ENCODE measurements at regions not wholly inside any gene's neighbourhood (a gene's known extent, or its start where the extent isn't known, plus 50 kb on each side); places are given as distances from the start of the nearest gene placed in this dataset.

GRCh38 chr7:131952365-131952764 is 395.9 kb upstream of the PODXL start:
- Histone ChIP-seq H3K23ac (ENCODE audit: low read length) (no peak overlapping the region), H3K18ac (ENCODE audit: low read length) (no peak overlapping the region), H2AK5ac (ENCODE audit: low read length) (no peak overlapping the region), H3K9ac (ENCODE audit: low read length) (no peak overlapping the region), H3K4me1 (ENCODE audit: control insufficient read depth, low read depth, low read length) (no peaks in the 10 kb centered on the region), H4K5ac (ENCODE audit: low read length) (no peak overlapping the region), H3K4me3 (ENCODE audit: low read length) (no peak overlapping the region), H3K79me2 (ENCODE audit: control insufficient read depth, insufficient read depth, low read length) (no peaks in the 10 kb centered on the region), H3K79me1 (ENCODE audit: low read length) (no peaks in the 10 kb centered on the region), H2BK120ac (ENCODE audit: low read depth, low read length) (no peak overlapping the region), H3K4ac (ENCODE audit: low read depth, low read length) (no peak overlapping the region), H3K36me3 (ENCODE audit: control insufficient read depth, insufficient read depth, low read length) (no peaks in the 10 kb centered on the region), H3K56ac (ENCODE audit: low read length) (no peak overlapping the region), H3K27ac (ENCODE audit: low read depth, low read length) (no peak overlapping the region), H4K8ac (ENCODE audit: low read depth, low read length) (no peak overlapping the region), H2BK15ac (replicated peaks; ENCODE audit: low read depth) (no peak overlapping the region), H3K4me2 (ENCODE audit: low read length) (no peak overlapping the region), H3K27me3 (ENCODE audit: insufficient read depth, low read length, poor library complexity) (no peaks in the 10 kb centered on the region), H2BK5ac (ENCODE audit: low read length) (no peak overlapping the region)
- no peak for DNase-seq
- WGBS (ENCODE audit: extremely low coverage, insufficient coverage, low lambda C conversion rate) = no CpG with 5 or more reads among the region's 8 CpGs

- Histone ChIP-seq H2BK120ac (ENCODE audit: low read depth, low read length) (no peak overlapping the region), H4K5ac (ENCODE audit: low read length) (no peak overlapping the region), H3K4me3 (ENCODE audit: low read length) (no peak overlapping the region), H4K8ac (ENCODE audit: low read depth, low read length) (no peak overlapping the region), H2BK5ac (ENCODE audit: low read length) (no peak overlapping the region), H3K23ac (ENCODE audit: low read length) (no peak overlapping the region), H3K4me2 (ENCODE audit: low read length) (no peak overlapping the region), H3K18ac (ENCODE audit: low read length) (no peak overlapping the region), H3K27me3 (ENCODE audit: insufficient read depth, low read length, poor library complexity) (no peaks in the 10 kb centered on the region), H2BK15ac (replicated peaks; ENCODE audit: low read depth) (no peak overlapping the region), H3K36me3 (ENCODE audit: control insufficient read depth, insufficient read depth, low read length) (no peaks in the 10 kb centered on the region), H3K27ac (ENCODE audit: low read depth, low read length) (no peak overlapping the region), H3K4me1 (ENCODE audit: control insufficient read depth, low read depth, low read length) (no peaks in the 10 kb centered on the region), H3K56ac (ENCODE audit: low read length) (no peak overlapping the region), H3K4ac (ENCODE audit: low read depth, low read length) (no peak overlapping the region), H2AK5ac (ENCODE audit: low read length) (no peak overlapping the region), H3K79me1 (ENCODE audit: low read length) (no peaks in the 10 kb centered on the region), H3K9ac (ENCODE audit: low read length) (no peak overlapping the region), H3K79me2 (ENCODE audit: control insufficient read depth, insufficient read depth, low read length) (no peaks in the 10 kb centered on the region)
- WGBS (ENCODE audit: extremely low coverage, insufficient coverage, low lambda C conversion rate) = no CpG with 5 or more reads among the region's 1 CpG
- DNase-seq = no peak
Observed at GRCh38 chr7:131950758-131951157, 394.3 kb upstream of the PODXL start.

- H3K9ac ChIP-seq (ENCODE audit: low read length) = no peak overlapping the region
- H2BK15ac ChIP-seq (replicated peaks; ENCODE audit: low read depth) = no peak overlapping the region
- no peak overlapping the region for H4K5ac ChIP-seq (ENCODE audit: low read length)
- no peaks in the 10 kb centered on the region for H3K36me3 ChIP-seq (ENCODE audit: control insufficient read depth, insufficient read depth, low read length)
- H3K27me3 ChIP-seq (ENCODE audit: insufficient read depth, low read length, poor library complexity) = no peaks in the 10 kb centered on the region
- no peak overlapping the region for H3K4me2 ChIP-seq (ENCODE audit: low read length)
- no peak overlapping the region for H2BK5ac ChIP-seq (ENCODE audit: low read length)
- no CpG with 5 or more reads among the region's 7 CpGs for WGBS (ENCODE audit: extremely low coverage, insufficient coverage, low lambda C conversion rate)
- H3K18ac ChIP-seq (ENCODE audit: low read length) = no peak overlapping the region
- H2AK5ac ChIP-seq (ENCODE audit: low read length) = no peak overlapping the region
- no peak overlapping the region for H3K23ac ChIP-seq (ENCODE audit: low read length)
- H3K4me3 ChIP-seq (ENCODE audit: low read length) = no peak overlapping the region
- H3K56ac ChIP-seq (ENCODE audit: low read length) = no peak overlapping the region
- H3K79me1 ChIP-seq (ENCODE audit: low read length) = no peaks in the 10 kb centered on the region
- H3K4me1 ChIP-seq (ENCODE audit: control insufficient read depth, low read depth, low read length) = no peaks in the 10 kb centered on the region
- no peaks in the 10 kb centered on the region for H3K79me2 ChIP-seq (ENCODE audit: control insufficient read depth, insufficient read depth, low read length)
- no peak overlapping the region for H2BK120ac ChIP-seq (ENCODE audit: low read depth, low read length)
- H3K4ac ChIP-seq (ENCODE audit: low read depth, low read length) = no peak overlapping the region
- no peak overlapping the region for H3K27ac ChIP-seq (ENCODE audit: low read depth, low read length)
- H4K8ac ChIP-seq (ENCODE audit: low read depth, low read length) = no peak overlapping the region
- DNase-seq = no peak
Observed at GRCh38 chr7:131949659-131950058, 393.2 kb upstream of the PODXL start.

GRCh38 chr7:131948434-131949053 is 392.1 kb upstream of the PODXL start:
- no peak overlapping the region for H2BK15ac ChIP-seq (replicated peaks; ENCODE audit: low read depth)
- H3K4me2 ChIP-seq (ENCODE audit: low read length) = no peak overlapping the region
- H4K8ac ChIP-seq (ENCODE audit: low read depth, low read length) = no peak overlapping the region
- H3K36me3 ChIP-seq (ENCODE audit: control insufficient read depth, insufficient read depth, low read length) = no peaks in the 10 kb centered on the region
- H2AK5ac ChIP-seq (ENCODE audit: low read length) = no peak overlapping the region
- no peak overlapping the region for H3K23ac ChIP-seq (ENCODE audit: low read length)
- no peaks in the 10 kb centered on the region for H3K79me1 ChIP-seq (ENCODE audit: low read length)
- no peak overlapping the region for H3K4ac ChIP-seq (ENCODE audit: low read depth, low read length)
- DNase-seq = peak; percentile 27
- H3K27me3 ChIP-seq (ENCODE audit: insufficient read depth, low read length, poor library complexity) = no peaks in the 10 kb centered on the region
- no peak overlapping the region for H3K18ac ChIP-seq (ENCODE audit: low read length)
- H3K27ac ChIP-seq (ENCODE audit: low read depth, low read length) = no peak overlapping the region
- no CpG with 5 or more reads among the region's 6 CpGs for WGBS (ENCODE audit: extremely low coverage, insufficient coverage, low lambda C conversion rate)
- no peaks in the 10 kb centered on the region for H3K79me2 ChIP-seq (ENCODE audit: control insufficient read depth, insufficient read depth, low read length)
- no peaks in the 10 kb centered on the region for H3K4me1 ChIP-seq (ENCODE audit: control insufficient read depth, low read depth, low read length)
- H4K5ac ChIP-seq (ENCODE audit: low read length) = no peak overlapping the region
- no peak overlapping the region for H2BK5ac ChIP-seq (ENCODE audit: low read length)
- H3K9ac ChIP-seq (ENCODE audit: low read length) = no peak overlapping the region
- H2BK120ac ChIP-seq (ENCODE audit: low read depth, low read length) = no peak overlapping the region
- no peak overlapping the region for H3K56ac ChIP-seq (ENCODE audit: low read length)
- H3K4me3 ChIP-seq (ENCODE audit: low read length) = no peak overlapping the region

- no peak overlapping the region for H4K5ac ChIP-seq (ENCODE audit: low read length)
- no peak overlapping the region for H3K27ac ChIP-seq (ENCODE audit: low read depth, low read length)
- H3K4ac ChIP-seq (ENCODE audit: low read depth, low read length) = no peak overlapping the region
- no peak overlapping the region for H3K4me2 ChIP-seq (ENCODE audit: low read length)
- no peak overlapping the region for H2AK5ac ChIP-seq (ENCODE audit: low read length)
- H3K79me1 ChIP-seq (ENCODE audit: low read length) = no peaks in the 10 kb centered on the region
- H3K18ac ChIP-seq (ENCODE audit: low read length) = no peak overlapping the region
- no peak overlapping the region for H2BK120ac ChIP-seq (ENCODE audit: low read depth, low read length)
- no peaks in the 10 kb centered on the region for H3K4me1 ChIP-seq (ENCODE audit: control insufficient read depth, low read depth, low read length)
- H3K4me3 ChIP-seq (ENCODE audit: low read length) = no peak overlapping the region
- H2BK15ac ChIP-seq (replicated peaks; ENCODE audit: low read depth) = no peak overlapping the region
- WGBS (ENCODE audit: extremely low coverage, insufficient coverage, low lambda C conversion rate) = no CpG with 5 or more reads among the region's 1 CpG
- no peaks in the 10 kb centered on the region for H3K36me3 ChIP-seq (ENCODE audit: control insufficient read depth, insufficient read depth, low read length)
- no peaks in the 10 kb centered on the region for H3K27me3 ChIP-seq (ENCODE audit: insufficient read depth, low read length, poor library complexity)
- no peak overlapping the region for H3K23ac ChIP-seq (ENCODE audit: low read length)
- DNase-seq = no peak
- H3K79me2 ChIP-seq (ENCODE audit: control insufficient read depth, insufficient read depth, low read length) = no peaks in the 10 kb centered on the region
- H3K56ac ChIP-seq (ENCODE audit: low read length) = no peak overlapping the region
- no peak overlapping the region for H2BK5ac ChIP-seq (ENCODE audit: low read length)
- no peak overlapping the region for H3K9ac ChIP-seq (ENCODE audit: low read length)
- H4K8ac ChIP-seq (ENCODE audit: low read depth, low read length) = no peak overlapping the region
Observed at GRCh38 chr7:131947661-131948060, 391.2 kb upstream of the PODXL start.

GRCh38 chr7:131945957-131946544 is 389.6 kb upstream of the PODXL start:
- Histone ChIP-seq H4K5ac (ENCODE audit: low read length) (no peak overlapping the region), H3K4me2 (ENCODE audit: low read length) (no peak overlapping the region), H3K27me3 (ENCODE audit: insufficient read depth, low read length, poor library complexity) (no peaks in the 10 kb centered on the region), H2BK15ac (replicated peaks; ENCODE audit: low read depth) (no peak overlapping the region), H2BK5ac (ENCODE audit: low read length) (no peak overlapping the region), H3K4me3 (ENCODE audit: low read length) (no peak overlapping the region), H3K56ac (ENCODE audit: low read length) (no peak overlapping the region), H3K23ac (ENCODE audit: low read length) (no peak overlapping the region), H3K36me3 (ENCODE audit: control insufficient read depth, insufficient read depth, low read length) (no peaks in the 10 kb centered on the region), H3K9ac (ENCODE audit: low read length) (no peak overlapping the region), H4K8ac (ENCODE audit: low read depth, low read length) (no peak overlapping the region), H3K27ac (ENCODE audit: low read depth, low read length) (no peak overlapping the region), H2BK120ac (ENCODE audit: low read depth, low read length) (no peak overlapping the region), H3K4me1 (ENCODE audit: control insufficient read depth, low read depth, low read length) (no peaks in the 10 kb centered on the region), H3K79me2 (ENCODE audit: control insufficient read depth, insufficient read depth, low read length) (no peaks in the 10 kb centered on the region), H2AK5ac (ENCODE audit: low read length) (no peak overlapping the region), H3K18ac (ENCODE audit: low read length) (no peak overlapping the region), H3K4ac (ENCODE audit: low read depth, low read length) (no peak overlapping the region), H3K79me1 (ENCODE audit: low read length) (no peaks in the 10 kb centered on the region)
- peak; percentile 23 for DNase-seq
- WGBS (ENCODE audit: extremely low coverage, insufficient coverage, low lambda C conversion rate) = no CpG with 5 or more reads among the region's 14 CpGs

All from mesendoderm (in vitro differentiated cells).